Endothelial cell (in vitro differentiated cells): ENCODE measurements at regions not wholly inside any gene's neighbourhood (a gene's known extent, or its start where the extent isn't known, plus 50 kb on each side); places are given as distances from the start of the nearest gene placed in this dataset.

Experiments
- DNase-seq: peaks from one replicate; pipeline ENCODE4 v3.0.0; 2021; ENCODE audit warnings: low spot score
- H3K27ac Mint-ChIP-seq: one replicate; pipeline ENCODE4 v1.8.0; 2021; ENCODE audit warnings: mixed read lengths, inconsistent platforms; ENCODE audit not compliant: unreplicated experiment
- H3K27me3 Mint-ChIP-seq: one replicate; pipeline ENCODE4 v1.8.0; 2021; ENCODE audit warnings: mild to moderate bottlenecking, moderate library complexity, mixed read lengths, inconsistent platforms; ENCODE audit not compliant: unreplicated experiment
- H3K36me3 Mint-ChIP-seq: one replicate; pipeline ENCODE4 v1.8.0; 2021; ENCODE audit warnings: mild to moderate bottlenecking, low read depth, mixed read lengths, inconsistent platforms; ENCODE audit not compliant: unreplicated experiment
- H3K4me1 Mint-ChIP-seq: one replicate; pipeline ENCODE4 v1.8.0; 2021; ENCODE audit warnings: mild to moderate bottlenecking, mixed read lengths, inconsistent platforms; ENCODE audit not compliant: unreplicated experiment
- H3K4me3 Mint-ChIP-seq: one replicate; pipeline ENCODE4 v1.8.0; 2021; ENCODE audit warnings: mild to moderate bottlenecking, mixed read lengths, inconsistent platforms; ENCODE audit not compliant: unreplicated experiment
- H3K9me3 Mint-ChIP-seq: one replicate; pipeline ENCODE4 v1.8.0; 2021; ENCODE audit warnings: mixed read lengths, inconsistent platforms; ENCODE audit not compliant: unreplicated experiment
- TF ChIP-seq, protein P1 (sequence below): fragments of 200-600 bp; sonication (generic); IDR thresholded peaks from one replicate; pipeline ENCODE4 v1.5.0; 2021; ENCODE audit warnings: antibody characterized with exemption; ENCODE audit not compliant: unreplicated experiment

DNA sequence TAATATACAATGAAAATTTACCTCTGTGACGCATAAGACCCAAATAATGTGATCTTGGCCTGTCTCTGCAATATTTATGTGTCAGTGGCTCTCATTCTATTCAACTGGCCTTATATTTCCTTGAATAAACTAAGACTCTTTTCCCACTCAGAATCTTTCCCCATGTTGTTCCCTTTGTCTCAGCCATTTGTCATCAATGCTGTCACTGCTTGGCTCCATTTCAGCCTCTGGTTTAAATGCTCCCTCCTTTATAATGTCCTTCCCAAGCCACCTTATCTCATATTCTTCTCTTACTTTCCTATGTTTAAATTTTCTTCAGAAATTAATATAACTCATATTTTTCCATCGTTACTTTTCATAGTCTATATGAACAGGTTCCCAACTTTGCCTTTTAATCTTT is 158.3 kb upstream of the DTNA start:
- no peaks in the 10 kb centered on the region for H3K9me3 Mint-ChIP-seq
- peaks cover 12% of the 10 kb centered on the region for H3K4me1 Mint-ChIP-seq
- TF ChIP-seq, protein P1, sequence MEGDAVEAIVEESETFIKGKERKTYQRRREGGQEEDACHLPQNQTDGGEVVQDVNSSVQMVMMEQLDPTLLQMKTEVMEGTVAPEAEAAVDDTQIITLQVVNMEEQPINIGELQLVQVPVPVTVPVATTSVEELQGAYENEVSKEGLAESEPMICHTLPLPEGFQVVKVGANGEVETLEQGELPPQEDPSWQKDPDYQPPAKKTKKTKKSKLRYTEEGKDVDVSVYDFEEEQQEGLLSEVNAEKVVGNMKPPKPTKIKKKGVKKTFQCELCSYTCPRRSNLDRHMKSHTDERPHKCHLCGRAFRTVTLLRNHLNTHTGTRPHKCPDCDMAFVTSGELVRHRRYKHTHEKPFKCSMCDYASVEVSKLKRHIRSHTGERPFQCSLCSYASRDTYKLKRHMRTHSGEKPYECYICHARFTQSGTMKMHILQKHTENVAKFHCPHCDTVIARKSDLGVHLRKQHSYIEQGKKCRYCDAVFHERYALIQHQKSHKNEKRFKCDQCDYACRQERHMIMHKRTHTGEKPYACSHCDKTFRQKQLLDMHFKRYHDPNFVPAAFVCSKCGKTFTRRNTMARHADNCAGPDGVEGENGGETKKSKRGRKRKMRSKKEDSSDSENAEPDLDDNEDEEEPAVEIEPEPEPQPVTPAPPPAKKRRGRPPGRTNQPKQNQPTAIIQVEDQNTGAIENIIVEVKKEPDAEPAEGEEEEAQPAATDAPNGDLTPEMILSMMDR: no peak
- no peak overlapping the region for H3K4me3 Mint-ChIP-seq
- no peak overlapping the region for H3K27ac Mint-ChIP-seq
- H3K27me3 Mint-ChIP-seq: no peaks in the 10 kb centered on the region
- no peak for DNase-seq
- no peaks in the 10 kb centered on the region for H3K36me3 Mint-ChIP-seq

DNA sequence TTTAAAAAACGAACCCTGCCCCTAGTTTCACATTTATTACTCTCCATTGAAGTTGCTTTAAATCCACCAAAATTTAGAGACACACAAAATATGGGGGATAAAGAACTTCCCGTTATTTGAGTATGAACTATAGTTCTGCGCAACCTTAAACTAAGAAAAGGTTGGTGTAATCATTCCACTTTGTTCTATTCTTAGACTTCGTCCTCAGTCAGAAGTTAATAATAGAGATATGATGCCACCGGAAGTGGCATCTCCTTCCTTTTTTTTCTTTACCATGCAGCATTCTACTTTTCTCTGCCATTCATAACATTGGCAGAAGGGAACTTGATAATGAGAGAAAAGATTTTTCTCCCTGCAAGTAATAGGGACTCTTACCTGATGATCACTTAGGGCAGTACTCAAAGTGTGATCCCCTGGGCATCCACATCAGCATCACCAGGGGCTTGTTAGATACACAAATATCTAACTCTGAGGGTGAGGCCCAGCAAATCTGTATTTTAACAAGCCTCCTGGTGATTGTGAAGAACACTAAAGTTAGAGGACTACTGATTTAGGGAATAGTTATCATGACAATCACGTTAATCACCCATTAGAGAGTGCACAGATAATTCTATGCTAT is 147.7 kb upstream of the DTNA start:
- TF ChIP-seq, protein P1: no peak
- Mint-ChIP-seq H3K4me1 (peaks cover 12% of the 10 kb centered on the region), H3K9me3 (no peaks in the 10 kb centered on the region), H3K4me3 (no peak overlapping the region), H3K36me3 (no peaks in the 10 kb centered on the region), H3K27ac (no peak overlapping the region), H3K27me3 (peaks cover 2% of the 10 kb centered on the region)
- DNase-seq: no peak

DNA sequence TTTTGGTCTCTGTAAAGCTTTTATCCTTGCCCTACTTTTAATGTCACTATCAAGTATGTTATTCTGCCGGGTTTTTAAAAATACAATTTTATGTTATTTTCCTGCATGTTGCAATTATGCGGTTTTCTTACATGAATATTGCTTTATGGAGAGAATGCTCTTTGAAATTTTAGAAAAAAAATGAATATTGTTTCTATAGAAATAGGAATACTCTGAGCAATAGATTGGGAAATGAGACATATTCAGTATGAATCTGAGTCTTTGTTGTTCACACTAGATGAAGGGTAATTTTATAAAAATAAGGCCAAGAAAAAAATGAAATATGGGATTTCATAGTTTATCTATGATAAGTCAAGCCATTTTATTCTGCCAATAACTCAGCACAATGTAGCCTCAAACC is 142.2 kb upstream of the DTNA start:
- no peaks in the 10 kb centered on the region for H3K27me3 Mint-ChIP-seq
- H3K36me3 Mint-ChIP-seq: no peaks in the 10 kb centered on the region
- H3K9me3 Mint-ChIP-seq: no peaks in the 10 kb centered on the region
- DNase-seq: no peak
- no peaks in the 10 kb centered on the region for H3K4me1 Mint-ChIP-seq
- TF ChIP-seq, protein P1: no peak
- no peak overlapping the region for H3K4me3 Mint-ChIP-seq
- no peak overlapping the region for H3K27ac Mint-ChIP-seq

DNA sequence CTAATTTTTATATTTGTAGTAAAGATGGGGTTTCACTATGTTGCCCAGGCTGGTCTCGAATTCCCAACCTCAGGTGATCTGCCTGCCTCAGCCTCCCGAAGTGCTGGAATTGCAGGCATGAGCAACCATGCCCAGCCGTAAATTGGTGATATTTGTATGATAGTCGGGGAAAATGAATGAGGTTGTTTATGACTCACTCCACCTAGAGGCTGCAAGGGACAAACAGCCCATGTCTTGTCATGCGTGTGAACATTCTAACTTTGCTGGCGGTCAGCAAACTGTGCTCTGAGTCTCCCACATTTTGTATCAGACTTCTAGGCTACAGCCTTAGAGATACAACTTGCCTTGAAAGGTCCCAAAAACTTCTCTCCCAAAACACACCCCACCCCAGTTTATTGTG is 133.5 kb upstream of the DTNA start:
- Mint-ChIP-seq H3K4me1 (no peaks in the 10 kb centered on the region), H3K36me3 (no peaks in the 10 kb centered on the region), H3K9me3 (no peaks in the 10 kb centered on the region), H3K4me3 (no peak overlapping the region), H3K27me3 (no peaks in the 10 kb centered on the region), H3K27ac (no peak overlapping the region)
- DNase-seq: no peak
- TF ChIP-seq, protein P1: no peak

DNA sequence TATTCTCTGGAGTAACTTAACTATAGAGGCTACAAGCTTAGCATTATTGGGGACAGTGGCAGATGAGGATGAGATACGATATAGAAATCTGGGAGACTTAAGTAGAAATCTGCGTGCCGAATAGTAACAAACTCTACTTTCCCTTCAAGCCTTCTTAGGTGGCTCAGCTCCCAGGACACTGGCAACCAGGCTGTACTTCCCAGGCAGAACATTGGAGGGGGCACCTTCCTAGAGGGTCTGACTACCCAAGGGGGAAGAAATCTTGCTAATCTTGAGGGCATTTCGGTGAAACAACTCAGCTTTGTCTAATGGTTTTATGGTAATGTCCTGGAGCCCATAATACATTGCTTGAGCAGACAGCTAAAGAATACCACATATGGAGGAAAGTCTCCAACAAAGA is 126.2 kb upstream of the DTNA start:
- TF ChIP-seq, protein P1: no peak
- no peak for DNase-seq
- Mint-ChIP-seq H3K4me3 (no peak overlapping the region), H3K4me1 (no peaks in the 10 kb centered on the region), H3K36me3 (no peaks in the 10 kb centered on the region), H3K9me3 (no peaks in the 10 kb centered on the region), H3K27me3 (peaks cover 2% of the 10 kb centered on the region), H3K27ac (no peak overlapping the region)
